Posterior vena cava (tissue), 2 donors: ENCODE measurements at regions not wholly inside any gene's neighbourhood (a gene's known extent, or its start where the extent isn't known, plus 50 kb on each side); places are given as distances from the start of the nearest gene placed in this dataset.

Experiments
- DNase-seq: peaks from one replicate; pipeline ENCODE4 v3.0.0-alpha.2; 2020; ENCODE audit warnings: low spot score
- intact Hi-C, 2 donors: fragments of 100-400 bp; cut with DNase I; formaldehyde crosslinking; loops; one replicate each; pipeline versions ENCODE4 v1.14.1 to v1.14.2; 2022 to 2023
- donor health status: DM: yes; HTN: yes; CAD: no.
- donor health status: DM: yes; HTN: yes; CAD: no.

- intact Hi-C loops, result no loop called here
- no peak for DNase-seq
Observed at GRCh38 chr2:176826356-176826755, 386.2 kb upstream of the HNRNPA3 start.

DNA sequence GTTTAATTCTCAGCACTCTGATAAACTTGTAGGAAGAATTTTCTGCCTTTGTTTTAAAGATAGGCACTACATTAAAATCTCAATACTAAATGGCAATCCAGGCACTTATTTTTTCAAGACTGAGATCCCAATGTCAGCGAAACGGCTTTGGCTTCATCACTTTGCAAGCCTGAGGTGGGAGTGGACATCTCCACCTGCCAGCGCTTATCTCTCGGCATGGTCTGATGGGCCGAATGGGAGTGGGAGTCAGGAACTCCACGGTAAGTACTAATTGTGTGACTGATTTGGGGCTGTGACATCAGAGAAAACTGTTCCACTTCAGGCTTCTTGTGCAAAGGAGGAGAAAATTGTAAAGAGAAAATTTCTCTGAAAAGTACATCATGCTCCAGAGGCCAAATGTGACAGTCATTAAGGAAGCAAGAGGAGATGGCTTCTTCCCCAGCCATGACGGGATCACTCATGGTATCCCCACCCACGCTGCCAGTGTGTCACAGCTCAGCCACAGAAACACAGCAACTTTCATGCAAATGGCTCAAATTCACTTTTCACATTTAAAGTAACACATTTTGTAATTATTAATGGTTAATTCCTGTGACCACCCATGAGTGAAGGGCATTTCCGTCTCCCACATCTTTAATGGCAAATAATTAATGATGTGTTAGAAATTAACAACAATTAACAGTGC, 385.5 kb upstream of the HNRNPA3 start:
- intact Hi-C loops, result no loop called here
- no peak for DNase-seq

GRCh38 chr2:176830362-176830761, 382.2 kb upstream of the HNRNPA3 start:
- no peak for DNase-seq
- intact Hi-C loops, result no loop called here

- intact Hi-C loops, result no loop called here
- DNase-seq, result no peak
Observed at GRCh38 chr2:176832086-176832485, 380.5 kb upstream of the HNRNPA3 start.

DNA sequence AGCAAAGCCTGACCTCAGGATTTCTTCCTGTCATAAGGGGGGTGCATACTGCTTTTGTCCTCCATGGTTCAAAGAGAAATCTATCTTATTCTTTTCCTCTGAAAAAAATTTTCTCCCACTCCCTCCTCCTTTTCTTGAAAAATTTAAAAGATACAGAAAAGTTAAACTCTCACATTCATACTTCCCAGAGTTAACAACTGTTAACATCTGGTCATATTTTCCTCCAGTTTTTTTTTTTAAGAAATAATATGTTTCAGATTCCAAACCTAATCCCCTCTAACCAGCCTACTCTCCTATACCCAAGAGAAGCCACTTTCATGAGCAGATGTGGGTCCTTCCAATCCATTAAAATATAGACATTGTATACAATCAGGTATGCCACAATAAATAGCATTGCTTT, 378.9 kb upstream of the HNRNPA3 start:
- no peak for DNase-seq
- intact Hi-C loops, result no loop called here

- no peak for DNase-seq
- intact Hi-C loops, result no loop called here
Observed at GRCh38 chr2:176834226-176834625, 378.4 kb upstream of the HNRNPA3 start.

- DNase-seq, result no peak
- intact Hi-C loops, result no loop called here
Observed at GRCh38 chr2:176843208-176843607, 369.4 kb upstream of the HNRNPA3 start.

GRCh38 chr2:176844461-176844860, 368.1 kb upstream of the HNRNPA3 start:
- DNase-seq, result no peak

DNA sequence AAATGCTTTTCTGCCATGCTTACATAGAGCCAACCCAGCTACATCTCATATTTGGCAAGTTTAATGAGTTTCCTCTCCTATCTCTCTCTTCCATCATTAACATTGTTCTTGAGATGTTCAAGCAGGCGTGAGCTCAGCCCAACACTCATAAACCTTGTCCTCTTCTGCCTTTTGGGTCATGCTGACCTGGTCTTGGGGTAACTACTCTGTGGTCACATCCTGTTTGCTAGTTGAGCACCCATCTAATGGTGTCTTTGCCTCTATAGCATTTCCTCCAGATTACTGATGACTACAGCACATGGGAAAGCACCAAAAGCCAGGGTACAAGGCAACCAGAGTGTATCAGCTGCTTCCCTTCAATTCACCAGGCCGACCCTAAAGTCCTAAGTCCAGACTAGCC, 366.9 kb upstream of the HNRNPA3 start:
- intact Hi-C loops, result no loop called here
- DNase-seq, result no peak

More at GRCh38 chr2:176844461-176844860, 368.1 kb upstream of the HNRNPA3 start:
- intact Hi-C loops, result no loop called here

DNA sequence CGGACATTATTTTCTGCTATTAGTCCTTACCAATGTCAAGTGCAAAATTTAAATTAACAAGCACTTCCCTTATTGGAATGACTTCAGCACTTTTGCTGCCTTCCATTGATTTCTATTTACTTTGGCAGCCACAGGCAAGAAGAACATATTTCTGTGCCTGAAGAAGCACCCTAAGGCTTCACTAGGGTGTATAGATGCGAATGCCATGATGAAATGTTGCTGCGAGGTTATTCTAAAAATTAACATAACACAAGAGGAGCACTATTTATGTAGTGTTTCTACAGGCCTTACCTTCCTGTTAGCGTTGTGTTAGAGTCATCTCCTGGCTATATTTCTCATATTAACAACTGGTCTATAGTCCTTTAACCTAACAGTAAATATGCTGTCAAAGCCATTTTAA, 365.0 kb upstream of the HNRNPA3 start:
- no peak for DNase-seq
- intact Hi-C loops, result no loop called here

DNA sequence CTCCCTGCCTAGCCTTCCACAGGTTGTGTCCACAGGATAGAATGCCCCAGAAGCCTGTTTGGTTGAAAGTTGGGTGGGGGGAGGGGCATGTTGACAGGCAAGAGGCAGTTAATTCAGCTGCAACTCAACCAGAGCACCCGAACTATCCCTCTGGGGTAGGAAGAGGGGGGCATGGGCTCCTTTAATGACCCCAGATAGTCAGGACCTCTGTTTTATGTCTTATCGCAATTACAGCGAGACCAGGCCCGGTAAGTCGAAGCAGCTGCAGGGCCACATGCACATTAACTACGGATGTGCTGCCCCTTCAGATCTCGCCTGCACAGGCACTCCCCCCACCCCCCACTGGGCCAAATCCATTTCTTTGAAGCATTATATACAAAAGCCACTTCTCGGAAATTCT, 363.8 kb upstream of the HNRNPA3 start:
- intact Hi-C loops, result no loop called here
- no peak for DNase-seq

- DNase-seq, result no peak
- intact Hi-C loops, result no loop called here
Observed at GRCh38 chr2:176851200-176851888, 361.2 kb upstream of the HNRNPA3 start.

DNA sequence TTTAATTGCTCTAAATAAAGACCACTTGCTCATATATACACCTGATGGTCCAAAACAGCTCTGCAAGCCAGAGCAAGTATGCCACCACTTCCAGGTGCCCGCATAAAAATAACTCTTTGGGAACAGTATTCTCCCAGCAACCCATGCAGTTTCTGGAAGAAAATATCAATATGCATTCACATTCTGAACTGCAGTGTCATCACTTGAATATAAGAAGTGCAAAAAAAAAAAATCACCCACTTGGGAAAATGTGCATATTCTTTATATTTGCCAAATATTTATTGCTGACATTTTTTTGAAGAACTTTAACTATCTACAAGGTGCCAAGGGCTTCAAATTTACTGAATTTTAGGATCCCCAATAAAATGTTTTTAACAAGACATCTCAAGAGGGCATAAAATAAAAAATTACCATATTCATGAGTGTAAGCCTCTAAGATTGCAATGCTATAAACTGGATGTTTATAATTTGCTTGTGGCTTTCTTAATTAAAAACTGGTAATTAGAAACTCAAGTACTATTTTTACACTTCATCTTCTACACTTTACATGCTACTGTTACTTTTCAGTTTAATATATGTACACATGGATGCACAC, 360.6 kb upstream of the HNRNPA3 start:
- DNase-seq, result no peak
- intact Hi-C loops, result no loop called here

- intact Hi-C loops, result no loop called here
- DNase-seq, result no peak
Observed at GRCh38 chr2:176852667-176853066, 359.9 kb upstream of the HNRNPA3 start.

- intact Hi-C loops, result no loop called here
Observed at GRCh38 chr2:176854062-176854461, 358.5 kb upstream of the HNRNPA3 start.

DNA sequence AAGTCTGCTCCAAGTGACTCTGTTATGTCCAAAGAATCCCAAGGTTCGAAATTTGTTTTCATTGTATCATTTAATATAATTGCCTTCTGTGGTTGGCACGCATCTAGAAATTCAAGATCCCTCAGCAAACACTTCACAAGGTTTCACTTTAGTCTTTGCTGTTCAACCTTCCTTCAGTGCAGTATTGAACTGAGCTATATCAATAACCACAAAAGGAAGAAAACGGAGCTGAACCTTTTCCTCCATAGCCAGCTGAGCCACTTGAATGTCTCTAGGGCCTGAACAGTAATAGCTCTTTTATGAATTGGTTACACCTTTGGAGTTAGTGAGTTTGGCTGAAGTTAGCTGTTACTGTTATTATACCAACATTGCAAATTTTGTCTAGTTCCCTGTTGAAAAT, 357.7 kb upstream of the HNRNPA3 start:
- DNase-seq, result no peak
- intact Hi-C loops, result no loop called here

More at GRCh38 chr2:176854062-176854461, 358.5 kb upstream of the HNRNPA3 start:
- DNase-seq, result no peak

- intact Hi-C loops, result no loop called here
- no peak for DNase-seq
Observed at GRCh38 chr2:176856683-176857082, 355.9 kb upstream of the HNRNPA3 start.

DNA sequence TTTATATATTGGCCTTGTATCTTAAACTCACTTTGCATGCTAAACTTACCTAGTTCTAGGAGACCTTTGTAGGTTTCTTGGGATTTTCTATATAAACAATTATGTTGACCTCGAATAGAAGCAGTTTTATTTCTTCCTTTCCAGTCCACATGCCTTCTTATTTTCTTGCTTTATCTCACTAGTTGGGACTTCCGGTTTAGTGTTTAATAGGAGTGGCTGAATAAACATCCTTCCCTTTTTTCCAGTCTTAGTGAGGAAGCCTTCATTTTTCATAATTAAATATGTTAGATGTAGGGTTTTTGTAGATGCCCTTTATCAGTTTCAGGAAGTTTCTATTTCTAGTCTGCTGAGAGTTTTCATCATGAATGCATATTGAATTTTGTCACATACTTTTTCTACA, 347.3 kb upstream of the HNRNPA3 start:
- DNase-seq, result no peak
- intact Hi-C loops, result no loop called here

- DNase-seq, result no peak
- intact Hi-C loops, result no loop called here
Observed at GRCh38 chr2:176872406-176872805, 340.2 kb upstream of the HNRNPA3 start.

- no peak for DNase-seq
- intact Hi-C loops, result no loop called here
Observed at GRCh38 chr2:176873403-176873802, 339.2 kb upstream of the HNRNPA3 start.
